Stimulated activated CD4-positive, alpha-beta T cell treated with anti-CD3 and anti-CD28 coated beads, Interleukin-2, amount 100 ng/mL, for 4 hours (primary cell): ENCODE measurements at regions not wholly inside any gene's neighbourhood (a gene's known extent, or its start where the extent isn't known, plus 50 kb on each side); places are given as distances from the start of the nearest gene placed in this dataset.
"Not testable (repeated sequence)": the region's sequence is repeated elsewhere in the genome, so short reads cannot be mapped to it uniquely, and the experiment has no call there.

Source experiments
- DNase-seq: peaks from one replicate; pipeline ENCODE4 v3.0.0-alpha.2; 2020; ENCODE audit warnings: low read depth

DNA sequence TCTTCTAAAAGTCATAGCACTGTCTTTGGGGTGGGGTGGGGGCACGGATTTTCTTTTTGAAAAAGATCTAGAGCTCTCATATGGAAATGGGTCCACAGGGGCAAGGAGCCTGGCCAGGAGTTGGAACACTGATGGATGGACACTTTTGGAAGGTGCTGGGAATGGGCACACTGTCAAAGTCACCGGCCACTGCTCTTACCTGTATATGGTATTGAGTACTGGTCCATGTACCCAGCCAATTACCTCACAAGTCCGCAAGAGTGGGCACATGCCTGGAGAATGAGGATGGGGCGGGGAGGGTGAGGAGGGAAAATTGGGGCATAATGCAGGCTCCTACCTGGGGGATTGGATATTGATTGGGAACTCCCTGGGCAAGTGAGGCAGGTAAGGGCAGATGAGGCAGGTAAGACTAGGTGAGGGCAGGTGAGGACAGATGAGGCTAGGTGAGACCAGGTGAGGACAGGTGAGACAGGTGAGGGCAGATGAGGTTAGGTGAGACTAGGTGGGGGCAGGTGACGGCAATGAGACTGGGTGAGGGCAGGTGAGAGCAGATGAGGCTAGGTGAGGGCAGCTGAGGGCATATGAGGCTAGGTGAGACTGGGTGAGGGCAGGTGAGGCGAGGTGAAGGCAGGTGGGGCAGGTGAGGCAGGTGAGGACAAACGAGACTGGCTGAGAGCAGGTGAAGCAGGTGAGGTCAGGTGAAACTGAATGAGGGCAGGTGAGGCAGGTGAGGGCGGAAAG is 167.9 kb downstream of the NRN1 start:
- DNase-seq = no peak

DNA sequence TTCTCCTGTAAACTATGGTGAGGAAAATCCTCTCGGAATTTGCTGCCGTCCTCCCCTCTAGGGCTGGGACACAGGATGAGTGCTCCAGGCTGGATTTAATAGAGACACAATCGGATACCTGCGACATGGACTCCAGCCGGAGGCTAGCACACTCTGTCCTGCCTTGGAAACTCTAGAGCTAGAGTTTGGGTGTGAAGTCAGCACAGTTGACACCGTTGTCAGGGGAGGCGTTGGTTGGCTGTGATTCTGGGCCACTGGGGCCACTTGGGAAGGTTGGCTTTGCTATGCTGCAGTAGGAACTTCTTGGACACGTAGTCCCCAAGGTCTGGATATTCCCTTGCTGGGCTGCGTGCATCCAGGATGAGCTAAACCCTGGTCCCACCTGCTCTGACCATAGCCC is 169.4 kb downstream of the NRN1 start:
- no peak for DNase-seq

DNA sequence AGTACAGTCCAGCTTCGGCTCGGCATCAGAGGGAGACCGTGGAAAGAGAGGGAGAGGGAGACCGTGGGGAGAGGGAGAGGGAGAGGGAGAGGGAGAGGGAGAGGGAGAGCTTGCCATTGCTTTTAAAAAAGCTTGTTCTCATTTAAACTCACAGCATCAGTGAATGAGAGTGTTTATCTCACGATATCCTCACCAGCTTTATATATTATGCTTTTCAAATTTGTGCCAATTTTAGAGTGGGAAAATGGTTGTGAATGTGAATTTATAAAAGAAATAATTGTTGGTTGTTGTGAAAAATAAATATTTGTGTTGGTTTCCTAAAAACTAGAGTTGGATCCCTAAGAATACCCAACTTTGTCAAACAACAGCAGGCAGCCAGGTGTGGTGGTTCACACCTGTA is 170.1 kb downstream of the NRN1 start:
- not testable (repeated sequence) for DNase-seq

DNA sequence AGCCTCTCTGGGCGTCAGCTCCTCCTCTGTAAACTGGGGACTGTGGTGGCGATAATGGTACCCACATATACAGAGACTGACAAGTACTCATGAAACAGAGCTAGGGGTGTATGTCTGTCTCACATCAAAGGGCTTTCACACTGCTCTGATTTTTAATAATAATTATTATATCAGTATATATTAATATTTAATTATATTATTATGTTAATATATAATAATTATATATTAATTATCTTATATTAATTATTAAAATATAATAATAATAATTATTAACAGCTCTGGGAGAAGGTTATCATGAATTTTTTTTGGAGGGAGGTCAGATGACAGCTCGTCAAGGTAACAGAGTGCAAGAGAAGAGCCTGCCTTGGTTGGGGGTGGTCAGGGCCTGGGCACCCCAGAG is 173.6 kb downstream of the NRN1 start:
- DNase-seq = no peak

DNA sequence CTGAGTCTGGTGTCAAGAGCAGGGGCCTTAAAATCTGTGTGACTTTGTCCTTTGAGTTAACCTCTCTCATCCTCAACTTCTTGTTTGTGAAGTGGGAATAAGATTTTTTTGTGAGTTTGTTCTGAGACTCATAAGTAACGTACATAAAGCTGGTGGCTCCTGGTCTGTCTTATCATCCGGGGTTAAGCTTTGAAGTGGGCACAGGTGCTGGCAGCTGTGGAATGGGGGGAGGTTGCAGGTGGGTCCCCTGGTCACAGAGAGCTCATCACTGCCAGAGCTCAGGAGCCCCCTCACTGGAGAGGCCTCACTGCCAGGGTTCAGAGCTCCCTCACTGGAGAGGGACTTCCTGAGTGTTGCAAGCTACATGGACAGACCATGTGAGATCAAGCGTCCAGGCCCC is 174.1 kb downstream of the NRN1 start:
- no peak for DNase-seq

DNA sequence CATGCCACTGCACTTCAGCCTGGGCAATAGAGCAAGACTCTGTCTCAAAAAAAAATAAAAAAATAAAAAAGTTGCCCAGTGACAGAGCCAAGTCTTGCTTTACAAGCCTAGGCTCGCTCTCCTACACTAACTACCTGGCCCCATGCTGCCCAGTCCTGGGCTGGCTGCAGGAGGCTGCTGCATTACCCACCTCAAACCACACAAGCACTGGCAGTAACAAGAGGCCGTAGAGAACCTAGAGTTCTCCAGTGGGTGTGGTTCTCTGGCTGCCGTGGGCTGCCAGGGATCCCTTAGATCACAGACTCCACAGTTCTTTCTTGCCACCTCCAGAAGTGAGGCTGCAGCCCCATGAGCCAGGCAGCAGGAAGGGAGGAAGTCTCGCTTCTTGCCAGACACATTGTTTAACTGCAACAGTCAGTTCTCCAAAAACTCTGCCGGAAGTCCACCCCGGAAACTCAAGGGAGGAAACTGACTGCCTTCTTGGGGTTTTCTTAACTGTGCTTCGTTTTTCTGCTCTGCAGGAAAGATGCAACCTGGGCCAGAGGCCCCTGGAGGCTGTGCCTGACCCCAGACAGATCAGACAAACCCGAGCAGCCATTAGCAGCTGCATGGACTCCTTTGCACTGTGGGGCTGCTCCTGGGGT is 175.4 kb downstream of the NRN1 start:
- DNase-seq = peak; percentile 29

DNA sequence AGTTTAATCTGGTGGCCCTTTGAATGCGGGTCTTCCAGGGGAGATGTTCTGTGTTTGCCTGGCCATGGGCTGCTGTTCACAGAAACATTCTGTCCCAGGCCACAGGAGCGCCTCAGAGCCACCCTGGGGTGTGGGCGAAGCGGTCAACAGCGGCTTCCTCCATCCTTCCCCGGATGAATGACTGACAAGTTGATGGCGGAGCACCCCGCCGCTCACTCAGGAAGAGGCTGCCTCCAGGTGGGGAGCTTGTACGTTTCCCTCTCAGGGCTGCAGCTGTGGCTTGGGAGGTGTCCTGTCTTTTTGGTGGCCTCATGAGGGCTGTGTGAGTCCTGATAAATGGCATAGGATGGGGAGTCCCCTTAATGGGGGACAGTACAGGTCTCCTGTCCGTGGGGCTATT is 178.4 kb downstream of the NRN1 start:
- no peak for DNase-seq

DNA sequence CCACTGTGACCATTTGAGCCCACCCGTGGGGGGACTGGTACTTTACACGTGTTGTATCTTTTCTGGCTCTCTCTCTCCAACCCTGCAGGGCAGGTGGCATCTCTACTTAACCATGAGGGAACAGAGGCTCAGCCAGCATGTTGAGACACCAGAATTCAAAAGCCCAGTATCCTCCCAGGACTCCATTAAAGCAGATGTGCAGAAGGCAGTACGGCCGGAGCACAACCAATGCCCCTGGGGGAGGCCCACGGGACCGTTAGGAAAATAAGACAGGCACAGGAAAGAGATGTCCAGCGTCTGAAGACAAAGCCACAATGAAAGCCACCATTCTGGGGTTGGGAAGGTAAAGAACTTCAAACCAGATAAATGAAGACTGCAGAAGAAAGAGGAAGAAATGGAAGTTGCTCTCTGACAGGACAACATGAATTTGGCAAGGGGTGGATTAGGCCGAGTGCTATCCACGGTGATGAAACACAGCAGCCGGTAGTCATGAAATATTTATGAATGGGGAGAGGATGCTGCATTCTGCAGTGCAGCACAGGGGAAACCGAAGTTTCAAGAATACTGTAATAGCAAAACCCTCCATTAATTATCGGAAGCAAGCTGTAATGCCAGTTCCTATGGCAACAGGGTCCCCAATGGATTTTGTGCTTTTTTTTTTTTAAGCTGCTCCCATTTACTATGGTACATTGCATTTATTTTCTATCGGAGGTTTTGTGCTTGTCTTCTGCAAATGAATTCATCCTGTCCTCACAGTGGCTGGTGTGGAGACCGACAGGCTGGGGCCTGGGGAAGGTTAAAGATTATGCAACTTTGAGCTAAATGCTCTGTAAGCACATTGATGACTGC is 179.4 kb downstream of the NRN1 start:
- DNase-seq = no peak

DNA sequence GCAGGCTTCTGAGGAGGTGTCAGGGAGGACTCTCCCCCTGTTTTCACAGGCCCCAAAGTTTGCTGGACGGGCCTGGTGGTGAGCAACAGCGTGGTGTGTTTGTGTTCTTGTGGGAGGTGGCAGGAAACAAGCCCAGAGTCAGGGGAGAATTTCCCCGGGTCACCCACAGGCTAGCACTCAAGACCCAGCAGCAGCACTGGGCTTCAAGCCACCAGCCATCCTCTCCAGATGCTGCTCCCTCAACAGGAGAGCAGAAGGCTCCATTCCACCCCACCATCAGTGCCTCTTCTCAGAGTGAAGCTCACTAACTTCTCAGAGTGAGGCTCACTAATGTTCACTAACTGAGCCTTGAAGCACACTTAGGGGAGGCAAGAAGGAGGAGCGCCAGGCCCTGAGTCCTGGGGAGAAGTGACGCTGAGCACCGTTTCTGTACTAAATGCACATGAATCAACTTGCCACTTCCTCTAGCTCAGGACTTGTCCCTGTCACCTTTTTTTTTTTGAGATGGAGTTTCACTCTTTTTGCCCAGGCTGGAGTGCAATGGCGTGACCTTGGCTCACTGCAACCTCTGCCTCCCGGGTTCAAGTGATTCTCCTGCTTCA is 182.2 kb downstream of the NRN1 start:
- DNase-seq = not testable (repeated sequence)
